CD14-positive monocyte (primary cell): ENCODE measurements at regions not wholly inside any gene's neighbourhood (a gene's known extent, or its start where the extent isn't known, plus 50 kb on each side); places are given as distances from the start of the nearest gene placed in this dataset.

ENCODE experiments used
- DNase-seq, 3 donors: peaks; one replicate each; pipeline ENCODE4 v3.0.0-alpha.2; 2011 to 2022
- H2AFZ ChIP-seq: 2 replicates; pipeline ENCODE4 v1.6.0; 2012; ENCODE audit warnings: mild to moderate bottlenecking, low read depth, low read length, inconsistent platforms; ENCODE audit not compliant: insufficient read depth, poor library complexity, severe bottlenecking
- H3K27ac ChIP-seq, 2 donors: 1 replicate in 1 of 2; 2 replicates in 1 of 2; pipeline ENCODE4 v1.5.1; 2012 to 2013; ENCODE audit warnings: low read length in 2 of 2, control low read depth in 1 of 2, inconsistent platforms in 1 of 2, low read depth in 1 of 2, mild to moderate bottlenecking in 1 of 2
- H3K27me3 ChIP-seq, 2 donors: one replicate each; pipeline versions ENCODE4 v1.6.0 to v1.6.1; 2011 to 2013; ENCODE audit warnings: low read length in 2 of 2; ENCODE audit not compliant: control insufficient read depth in 2 of 2, insufficient read depth in 2 of 2
- H3K36me3 ChIP-seq, 2 donors: replicated peaks in 1 of 2; 1 replicate in 1 of 2; 2 replicates in 1 of 2; pipeline versions ENCODE4 v1.5.1 to v1.6.1; 2012 to 2013; ENCODE audit warnings: low read length in 2 of 2, control low read depth in 1 of 2, inconsistent platforms in 1 of 2, mild to moderate bottlenecking in 1 of 2; ENCODE audit not compliant: insufficient read depth in 2 of 2, control insufficient read depth in 1 of 2
- H3K4me1 ChIP-seq, 2 donors: 1 replicate in 1 of 2; 2 replicates in 1 of 2; pipeline versions ENCODE4 v1.5.1 to v1.6.1; 2012 to 2013; ENCODE audit warnings: low read length in 2 of 2, control low read depth in 1 of 2, inconsistent platforms in 1 of 2, mild to moderate bottlenecking in 1 of 2, moderate library complexity in 1 of 2; ENCODE audit not compliant: insufficient read depth in 2 of 2, control insufficient read depth in 1 of 2
- H3K4me2 ChIP-seq: replicated peaks from 2 replicates; pipeline ENCODE3; 2012; ENCODE audit warnings: low read length, moderate library complexity, mild to moderate bottlenecking; ENCODE audit not compliant: poor library complexity, severe bottlenecking; ENCODE audit errors: extremely low read depth
- H3K4me3 ChIP-seq, 3 experiments: fragments of 200-600 bp in 1 of 3; sonication (generic) in 1 of 3; replicated peaks in 1 of 3; 1 replicate in 2 of 3; 2 replicates in 1 of 3; pipeline ENCODE4 v1.5.1; 2011 to 2013; ENCODE audit warnings: low read length in 3 of 3, mild to moderate bottlenecking in 3 of 3, control low read depth in 2 of 3, low read depth in 2 of 3, inconsistent platforms in 1 of 3, moderate library complexity in 1 of 3
- H3K79me2 ChIP-seq: 2 replicates; pipeline ENCODE4 v1.6.0; 2012; ENCODE audit warnings: mild to moderate bottlenecking, control low read depth, inconsistent platforms, low read length, moderate library complexity; ENCODE audit not compliant: insufficient read depth
- H3K9ac ChIP-seq: 2 replicates; pipeline ENCODE4 v1.6.0; 2017; ENCODE audit warnings: low read length, mild to moderate bottlenecking; ENCODE audit not compliant: insufficient read depth, poor library complexity, severe bottlenecking
- H3K9me3 ChIP-seq, 2 donors: replicated peaks in 1 of 2; 1 replicate in 1 of 2; 2 replicates in 1 of 2; pipeline versions ENCODE4 v1.5.1 to v1.6.1; 2012 to 2013; ENCODE audit warnings: low read length in 2 of 2, control low read depth in 1 of 2; ENCODE audit not compliant: control insufficient read depth in 1 of 2, insufficient read depth in 1 of 2
- H4K20me1 ChIP-seq: 2 replicates; pipeline ENCODE4 v1.6.0; 2012; ENCODE audit warnings: mild to moderate bottlenecking, low read length, control low read depth, moderate library complexity; ENCODE audit not compliant: insufficient read depth
- H3K27ac Mint-ChIP-seq, 7 donors: one replicate each; pipeline ENCODE4 v1.8.0; 2020; ENCODE audit warnings: mild to moderate bottlenecking in 7 of 7, mixed read lengths in 7 of 7, moderate library complexity in 6 of 7, inconsistent platforms in 2 of 7
- H3K27me3 Mint-ChIP-seq, 3 donors: one replicate each; pipeline ENCODE4 v1.8.0; 2021 to 2022; ENCODE audit warnings: low read depth in 3 of 3, mild to moderate bottlenecking in 3 of 3, mixed read lengths in 3 of 3, moderate library complexity in 3 of 3, inconsistent platforms in 1 of 3
- H3K36me3 Mint-ChIP-seq, 2 donors: one replicate each; pipeline ENCODE4 v1.8.0; 2020; ENCODE audit warnings: mixed read lengths in 2 of 2, inconsistent platforms in 1 of 2, mild to moderate bottlenecking in 1 of 2
- H3K4me1 Mint-ChIP-seq: one replicate; pipeline ENCODE4 v1.8.0; 2020; ENCODE audit warnings: mild to moderate bottlenecking, mixed read lengths
- H3K4me3 Mint-ChIP-seq, 2 donors: one replicate each; pipeline ENCODE4 v1.8.0; 2020; ENCODE audit warnings: mild to moderate bottlenecking in 2 of 2, mixed read lengths in 2 of 2, moderate library complexity in 1 of 2
- H3K9me3 Mint-ChIP-seq, 7 donors: one replicate each; pipeline ENCODE4 v1.8.0; 2020 to 2022; ENCODE audit warnings: mixed read lengths in 7 of 7, mild to moderate bottlenecking in 6 of 7, moderate library complexity in 6 of 7, inconsistent platforms in 2 of 7
- WGBS: methylation state at CpG from one replicate; pipeline ENCODE4 v1.1.5; 2013; ENCODE audit warnings: missing lambda C conversion rate; ENCODE audit not compliant: insufficient coverage; 5-methylcytosine and 5-hydroxymethylcytosine counted together
- intact Hi-C, 2 donors: fragments of 100-400 bp; cut with micrococcal nuclease; formaldehyde crosslinking; loops; one replicate each; pipeline versions ENCODE4 v1.15.0 to v1.15.1; 2023
- TF ChIP-seq, protein P1 (sequence below): fragments of 200-600 bp; IDR thresholded peaks from one replicate; pipeline ENCODE4 v1.8.0; 2022; ENCODE audit warnings: antibody characterized with exemption, mild to moderate bottlenecking

DNA sequence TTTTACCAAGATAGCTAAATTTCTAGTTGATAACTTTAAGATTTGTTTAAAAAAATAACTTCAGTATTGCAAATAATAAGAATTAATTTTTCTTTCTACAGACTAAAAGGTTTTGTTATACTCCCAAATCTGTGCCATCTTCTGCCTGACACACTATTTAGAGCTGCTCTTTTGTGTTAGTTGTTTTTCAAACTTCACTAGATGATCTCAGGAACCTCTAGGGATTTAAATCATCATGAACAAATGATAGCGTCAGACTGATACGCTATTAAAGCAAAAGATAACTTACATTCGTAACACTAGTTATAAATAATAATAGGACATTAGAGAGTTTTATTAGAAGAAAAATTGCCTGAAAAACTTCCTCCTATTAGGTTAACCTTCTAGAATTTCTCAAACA lies 243.1 kb upstream of the CXADR start:
- no peaks in the 10 kb centered on the region for H3K27me3 ChIP-seq
- no peaks in the 10 kb centered on the region for H3K36me3 ChIP-seq
- TF ChIP-seq, protein P1, sequence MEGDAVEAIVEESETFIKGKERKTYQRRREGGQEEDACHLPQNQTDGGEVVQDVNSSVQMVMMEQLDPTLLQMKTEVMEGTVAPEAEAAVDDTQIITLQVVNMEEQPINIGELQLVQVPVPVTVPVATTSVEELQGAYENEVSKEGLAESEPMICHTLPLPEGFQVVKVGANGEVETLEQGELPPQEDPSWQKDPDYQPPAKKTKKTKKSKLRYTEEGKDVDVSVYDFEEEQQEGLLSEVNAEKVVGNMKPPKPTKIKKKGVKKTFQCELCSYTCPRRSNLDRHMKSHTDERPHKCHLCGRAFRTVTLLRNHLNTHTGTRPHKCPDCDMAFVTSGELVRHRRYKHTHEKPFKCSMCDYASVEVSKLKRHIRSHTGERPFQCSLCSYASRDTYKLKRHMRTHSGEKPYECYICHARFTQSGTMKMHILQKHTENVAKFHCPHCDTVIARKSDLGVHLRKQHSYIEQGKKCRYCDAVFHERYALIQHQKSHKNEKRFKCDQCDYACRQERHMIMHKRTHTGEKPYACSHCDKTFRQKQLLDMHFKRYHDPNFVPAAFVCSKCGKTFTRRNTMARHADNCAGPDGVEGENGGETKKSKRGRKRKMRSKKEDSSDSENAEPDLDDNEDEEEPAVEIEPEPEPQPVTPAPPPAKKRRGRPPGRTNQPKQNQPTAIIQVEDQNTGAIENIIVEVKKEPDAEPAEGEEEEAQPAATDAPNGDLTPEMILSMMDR = no peak
- no peak overlapping the region for H3K27ac Mint-ChIP-seq
- WGBS = no CpG with 5 or more reads among the region's 3 CpGs
- H3K79me2 ChIP-seq = no peaks in the 10 kb centered on the region
- no peaks in the 10 kb centered on the region for H3K4me1 Mint-ChIP-seq
- no peak overlapping the region for H3K4me3 ChIP-seq
- no peak overlapping the region for H3K27ac ChIP-seq
- intact Hi-C loops = no loop called here
- H3K4me1 ChIP-seq = no peaks in the 10 kb centered on the region
- H3K9me3 Mint-ChIP-seq = peaks cover 0 to 8% (median 1%) of the 10 kb centered on the region in 7 donors
- H3K9ac ChIP-seq = no peak overlapping the region
- DNase-seq = no peak
- no peaks in the 10 kb centered on the region for H4K20me1 ChIP-seq
- no peak overlapping the region for H3K4me2 ChIP-seq
- H2AFZ ChIP-seq = no peak overlapping the region
- no peak overlapping the region for H3K4me3 Mint-ChIP-seq
- H3K27me3 Mint-ChIP-seq = no peaks in the 10 kb centered on the region
- H3K36me3 Mint-ChIP-seq = no peaks in the 10 kb centered on the region
- H3K9me3 ChIP-seq = no peaks in the 10 kb centered on the region

DNA sequence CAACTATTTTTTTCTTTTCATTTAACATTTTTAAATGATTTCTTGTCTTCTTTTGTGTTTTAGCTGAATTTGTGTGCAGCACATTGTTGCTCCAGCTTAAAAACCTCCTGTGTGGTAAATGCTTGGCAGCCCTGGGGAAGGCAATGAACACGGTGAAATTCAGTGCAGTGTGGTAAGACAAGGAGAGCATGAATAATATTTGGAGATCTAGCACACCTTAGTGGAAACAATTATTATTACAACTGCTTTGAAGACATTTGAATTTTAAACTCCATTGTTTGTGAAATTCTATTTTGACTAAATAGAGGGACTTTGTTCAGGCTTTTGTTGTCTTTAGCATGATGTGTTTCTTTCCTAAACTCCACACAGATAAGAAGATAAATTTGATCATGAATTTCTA lies 242.6 kb upstream of the CXADR start:
- no peak overlapping the region for H3K9ac ChIP-seq
- H3K27ac Mint-ChIP-seq = no peak overlapping the region
- H3K4me3 ChIP-seq = no peak overlapping the region
- no peaks in the 10 kb centered on the region for H3K4me1 ChIP-seq
- intact Hi-C loops = no loop called here
- no peaks in the 10 kb centered on the region for H3K36me3 ChIP-seq
- H3K27me3 ChIP-seq = no peaks in the 10 kb centered on the region
- no peaks in the 10 kb centered on the region for H4K20me1 ChIP-seq
- no peaks in the 10 kb centered on the region for H3K4me1 Mint-ChIP-seq
- WGBS = no CpG with 5 or more reads among the region's 1 CpG
- no peak overlapping the region for H3K4me3 Mint-ChIP-seq
- H3K4me2 ChIP-seq = no peak overlapping the region
- H3K27ac ChIP-seq = no peak overlapping the region
- H3K36me3 Mint-ChIP-seq = no peaks in the 10 kb centered on the region
- DNase-seq = no peak
- H3K9me3 ChIP-seq = no peaks in the 10 kb centered on the region
- no peaks in the 10 kb centered on the region for H3K79me2 ChIP-seq
- H2AFZ ChIP-seq = no peak overlapping the region
- no peaks in the 10 kb centered on the region for H3K27me3 Mint-ChIP-seq
- peaks cover 0 to 8% (median 2%) of the 10 kb centered on the region in 7 donors for H3K9me3 Mint-ChIP-seq
- TF ChIP-seq, protein P1 = no peak
